Cardiac fibroblast (primary cell): ENCODE measurements at regions not wholly inside any gene's neighbourhood (a gene's known extent, or its start where the extent isn't known, plus 50 kb on each side); places are given as distances from the start of the nearest gene placed in this dataset.
A peak's percentile ranks its signal among the peaks of the same experiment; 100 is the strongest.

Source experiments
- DNase-seq, 2 donors: peaks; one replicate each; pipeline versions ENCODE4 v3.0.0 to v3.0.0-alpha.2; 2010; ENCODE audit warnings: low read depth in 2 of 2
- H3K4me3 ChIP-seq, 2 donors: replicated peaks in 1 of 2; 1 replicate in 1 of 2; 2 replicates in 1 of 2; pipeline ENCODE4 v1.5.1; 2011; ENCODE audit warnings: low read depth in 2 of 2, low read length in 2 of 2, mild to moderate bottlenecking in 2 of 2, moderate library complexity in 1 of 2
- TF ChIP-seq, protein P1 (sequence below): IDR thresholded peaks from one replicate; pipeline ENCODE4 v1.5.1; 2011; ENCODE audit warnings: low read depth, mild to moderate bottlenecking, low read length, inconsistent platforms

DNA sequence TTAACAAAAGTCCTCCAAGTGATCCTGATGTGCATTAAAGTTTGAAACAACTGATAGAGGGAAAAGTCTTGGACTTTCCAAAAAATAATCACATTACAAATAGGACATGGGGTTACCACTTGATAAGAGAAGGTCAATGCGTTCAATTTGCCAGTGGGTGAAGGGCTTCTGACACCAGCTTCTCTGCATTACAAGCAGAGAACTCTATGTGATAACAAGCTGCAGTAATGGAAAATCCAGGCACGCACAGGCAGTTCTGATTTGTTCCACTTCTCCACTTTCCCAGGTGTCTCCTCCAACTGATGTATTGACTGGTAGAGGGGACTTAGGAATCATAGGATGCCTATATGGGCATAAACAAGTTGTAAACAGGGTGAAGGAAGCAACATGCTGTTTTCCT is 234.0 kb upstream of the MGAT5 start:
- H3K4me3 ChIP-seq, result no peak overlapping the region
- DNase-seq, result no peak
- TF ChIP-seq, protein P1, sequence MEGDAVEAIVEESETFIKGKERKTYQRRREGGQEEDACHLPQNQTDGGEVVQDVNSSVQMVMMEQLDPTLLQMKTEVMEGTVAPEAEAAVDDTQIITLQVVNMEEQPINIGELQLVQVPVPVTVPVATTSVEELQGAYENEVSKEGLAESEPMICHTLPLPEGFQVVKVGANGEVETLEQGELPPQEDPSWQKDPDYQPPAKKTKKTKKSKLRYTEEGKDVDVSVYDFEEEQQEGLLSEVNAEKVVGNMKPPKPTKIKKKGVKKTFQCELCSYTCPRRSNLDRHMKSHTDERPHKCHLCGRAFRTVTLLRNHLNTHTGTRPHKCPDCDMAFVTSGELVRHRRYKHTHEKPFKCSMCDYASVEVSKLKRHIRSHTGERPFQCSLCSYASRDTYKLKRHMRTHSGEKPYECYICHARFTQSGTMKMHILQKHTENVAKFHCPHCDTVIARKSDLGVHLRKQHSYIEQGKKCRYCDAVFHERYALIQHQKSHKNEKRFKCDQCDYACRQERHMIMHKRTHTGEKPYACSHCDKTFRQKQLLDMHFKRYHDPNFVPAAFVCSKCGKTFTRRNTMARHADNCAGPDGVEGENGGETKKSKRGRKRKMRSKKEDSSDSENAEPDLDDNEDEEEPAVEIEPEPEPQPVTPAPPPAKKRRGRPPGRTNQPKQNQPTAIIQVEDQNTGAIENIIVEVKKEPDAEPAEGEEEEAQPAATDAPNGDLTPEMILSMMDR, result no peak

GRCh38 chr2:134020608-134021007 is 233.3 kb upstream of the MGAT5 start:
- TF ChIP-seq, protein P1, result no peak
- H3K4me3 ChIP-seq, result no peak overlapping the region
- DNase-seq, result no peak

- DNase-seq, result no peak
- H3K4me3 ChIP-seq, result no peak overlapping the region
- TF ChIP-seq, protein P1, result no peak
Measured at GRCh38 chr2:134021830-134022524, 231.9 kb upstream of the MGAT5 start.

DNA sequence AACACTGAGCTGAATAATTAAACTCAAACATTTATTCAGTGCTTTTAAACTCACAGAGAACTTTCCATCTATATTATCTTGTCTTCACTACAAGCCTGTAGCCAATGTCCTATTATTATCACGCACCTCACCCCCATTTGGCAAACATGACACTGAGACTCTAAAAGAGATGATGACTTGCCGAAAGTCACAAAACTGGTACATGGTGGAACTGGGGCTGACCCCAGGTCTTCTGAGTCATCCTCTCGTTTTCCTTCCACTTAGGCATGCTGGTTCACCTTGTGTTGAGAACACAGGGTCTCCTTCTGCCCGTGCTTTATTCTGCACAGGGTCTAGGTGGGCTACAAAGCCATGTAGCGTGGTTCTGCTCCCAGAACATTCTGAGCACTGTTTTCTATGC is 230.0 kb upstream of the MGAT5 start:
- DNase-seq, result no peak
- no peak overlapping the region for H3K4me3 ChIP-seq
- TF ChIP-seq, protein P1, result no peak

DNA sequence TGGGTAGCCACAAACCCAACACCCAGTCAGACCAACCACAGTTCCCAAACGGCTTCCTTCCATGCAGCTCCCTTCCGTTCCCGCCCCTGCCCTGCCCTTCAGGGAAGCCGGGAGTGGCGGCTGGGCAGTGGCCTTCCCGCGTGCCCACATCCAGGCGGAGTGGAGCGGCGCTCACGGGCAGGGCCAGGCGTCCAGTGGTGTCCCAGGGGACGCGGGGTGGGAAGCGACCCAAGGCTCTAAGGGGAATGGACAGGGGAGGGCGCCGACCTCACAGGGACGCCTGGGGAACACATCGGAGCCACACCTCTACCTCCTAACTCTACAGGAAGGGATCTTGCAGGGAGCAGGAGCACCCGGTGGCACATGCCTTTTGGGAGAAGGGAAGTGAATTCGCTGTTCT is 225.9 kb upstream of the MGAT5 start:
- TF ChIP-seq, protein P1, result no peak
- no peak for DNase-seq
- H3K4me3 ChIP-seq, result peak overlapping the region in 1 of 2 donors; percentile 10

- TF ChIP-seq, protein P1, result no peak
- H3K4me3 ChIP-seq, result no peak overlapping the region
- DNase-seq, result no peak
Measured at GRCh38 chr2:134029418-134029817, 224.5 kb upstream of the MGAT5 start.

DNA sequence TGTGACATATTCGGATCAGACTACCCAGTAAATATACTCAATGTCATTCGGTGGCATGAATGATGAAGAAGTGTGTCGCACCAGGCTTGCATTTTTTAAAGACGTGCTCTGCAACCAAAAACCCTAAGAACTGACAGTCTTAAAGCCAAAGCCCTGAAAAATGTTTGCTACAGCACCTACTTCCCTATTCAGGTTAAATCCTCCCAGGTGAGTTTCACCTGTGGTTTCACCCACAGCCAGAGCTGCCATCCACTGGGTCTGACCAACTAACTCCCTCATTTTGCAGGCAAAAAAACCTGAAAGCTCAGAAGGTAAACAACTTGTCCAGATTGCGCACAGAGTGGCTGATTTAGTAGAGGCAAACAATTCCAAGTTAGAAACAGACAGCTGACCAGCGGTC is 222.3 kb upstream of the MGAT5 start:
- DNase-seq, result no peak
- H3K4me3 ChIP-seq, result no peak overlapping the region
- TF ChIP-seq, protein P1, result no peak
